Small intestine (tissue), 7 donors: ENCODE measurements at regions not wholly inside any gene's neighbourhood (a gene's known extent, or its start where the extent isn't known, plus 50 kb on each side); places are given as distances from the start of the nearest gene placed in this dataset.

Experiments
- DNase-seq, 2 donors: peaks; one replicate each; pipeline versions ENCODE4 v3.0.0 to v3.0.0-alpha.2; 2013
- FAIRE-seq: peaks from 2 replicates; lab custom pipeline; 2012; peaks lifted over from hg19 to GRCh38; lab: Jason Lieb, UNC
- H3K27ac ChIP-seq, 3 donors: one replicate each; pipeline ENCODE4 v1.5.1; 2013; ENCODE audit warnings: low read length in 2 of 3, mild to moderate bottlenecking in 2 of 3, control low read depth in 1 of 3, inconsistent platforms in 1 of 3, low read depth in 1 of 3, moderate library complexity in 1 of 3
- H3K27me3 ChIP-seq, 3 donors: one replicate each; pipeline ENCODE4 v1.6.1; 2013; ENCODE audit warnings: low read length in 3 of 3, inconsistent platforms in 1 of 3; ENCODE audit not compliant: control insufficient read depth in 3 of 3, insufficient read depth in 3 of 3
- H3K36me3 ChIP-seq, 3 donors: one replicate each; pipeline ENCODE4 v1.6.1; 2013; ENCODE audit warnings: low read length in 3 of 3, inconsistent platforms in 1 of 3, low read depth in 1 of 3, mild to moderate bottlenecking in 1 of 3, moderate library complexity in 1 of 3; ENCODE audit not compliant: control insufficient read depth in 3 of 3, insufficient read depth in 2 of 3
- H3K4me1 ChIP-seq, 3 donors: one replicate each; pipeline ENCODE4 v1.6.1; 2013; ENCODE audit warnings: low read length in 2 of 3, inconsistent platforms in 1 of 3, low read depth in 1 of 3, mild to moderate bottlenecking in 1 of 3, moderate library complexity in 1 of 3; ENCODE audit not compliant: control insufficient read depth in 3 of 3, insufficient read depth in 2 of 3
- H3K4me3 ChIP-seq, 3 donors: one replicate each; pipeline ENCODE4 v1.5.1; 2013; ENCODE audit warnings: low read length in 3 of 3, control low read depth in 1 of 3, inconsistent platforms in 1 of 3, low read depth in 1 of 3, mild to moderate bottlenecking in 1 of 3, moderate library complexity in 1 of 3
- H3K9me3 ChIP-seq, 2 donors: one replicate each; pipeline ENCODE4 v1.6.1; 2013; ENCODE audit warnings: low read depth in 1 of 2, low read length in 1 of 2; ENCODE audit not compliant: control insufficient read depth in 2 of 2, insufficient read depth in 1 of 2
- WGBS, 3 donors: extraction: QIAGEN DNeasy Blood & Tissue Kit; methylation state at CpG; one replicate each; pipeline ENCODE4 v1.1.7; 2013; 5-methylcytosine and 5-hydroxymethylcytosine counted together
- donor health status: healthy with polysubstance abuse.
- donor health status: control.
- donor health status: control.
- donor health status: Bipolar disorder and iron deficiency.
- donor health status: healthy.

DNA sequence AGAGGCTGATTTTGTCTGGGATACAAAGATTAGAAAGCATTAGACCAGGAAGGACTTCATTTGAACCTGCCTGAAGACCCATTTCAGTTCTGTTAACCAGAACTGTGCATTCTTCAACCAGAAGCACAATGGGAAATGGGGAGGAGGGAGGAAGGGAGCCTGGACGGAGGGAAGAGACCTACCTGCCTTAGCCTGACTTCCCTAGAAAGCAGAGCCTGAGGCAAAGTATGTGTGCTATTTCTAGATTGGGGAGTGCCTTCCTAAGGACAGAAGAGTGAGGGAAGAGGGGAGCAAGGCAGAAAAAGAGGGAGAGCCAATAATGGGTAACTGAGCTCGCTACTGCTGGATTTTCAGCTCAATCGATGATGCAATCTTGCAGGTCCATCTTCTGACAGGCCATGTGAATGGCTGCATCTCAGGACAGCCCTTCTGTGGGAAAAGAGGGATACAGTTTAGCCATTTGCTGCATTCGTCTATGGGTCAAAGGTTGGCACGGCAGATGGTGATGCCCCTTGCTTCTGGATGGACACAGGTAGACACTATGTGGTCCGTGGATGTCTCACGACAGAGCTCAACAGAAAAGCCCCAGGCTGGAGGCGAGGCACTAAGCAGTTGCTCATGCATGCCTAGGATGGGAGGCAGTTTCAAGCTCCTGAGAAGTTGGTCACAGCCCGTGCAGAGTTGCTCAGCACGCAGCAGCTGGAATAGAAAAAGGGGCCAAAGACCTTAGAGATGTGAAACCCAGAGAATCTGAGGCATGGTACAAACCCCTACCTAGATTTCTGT is 78.8 kb upstream of the UBL3 start:
- no peak for FAIRE-seq
- H3K27ac ChIP-seq, result no peak overlapping the region
- no peaks in the 10 kb centered on the region for H3K27me3 ChIP-seq
- no peak overlapping the region for H3K4me3 ChIP-seq
- H3K4me1 ChIP-seq, result peaks cover 0 to 14% (median 4%) of the 10 kb centered on the region in 3 donors
- H3K9me3 ChIP-seq, result no peaks in the 10 kb centered on the region
- 71 to 84% (median 81%) methylated on average over 10 of the region's 10 CpGs for WGBS, 3 donors
- DNase-seq, result no peak
- H3K36me3 ChIP-seq, result no peaks in the 10 kb centered on the region

DNA sequence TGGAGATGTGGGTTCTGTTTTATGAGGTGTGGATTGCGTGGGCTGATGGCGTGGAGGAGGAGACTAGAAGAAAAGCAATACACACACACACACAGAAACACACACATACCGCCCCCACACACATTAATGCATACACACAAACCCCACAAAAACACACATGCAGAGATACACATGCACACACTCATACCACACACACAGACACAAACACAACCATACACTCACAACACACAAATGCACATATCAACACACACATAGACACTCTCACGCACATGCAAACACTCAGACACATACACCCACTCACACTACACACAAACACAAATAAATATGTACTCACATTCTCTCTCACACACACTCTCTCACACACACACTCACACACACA is 75.7 kb upstream of the UBL3 start:
- H3K27me3 ChIP-seq, result no peaks in the 10 kb centered on the region
- H3K4me1 ChIP-seq, result peaks cover 4 to 31% (median 4%) of the 10 kb centered on the region in 3 donors
- WGBS, 3 donors, result 78 to 90% (median 85%) methylated on average over 4 of the region's 4 CpGs
- H3K9me3 ChIP-seq, result no peaks in the 10 kb centered on the region
- no peak overlapping the region for H3K27ac ChIP-seq
- no peaks in the 10 kb centered on the region for H3K36me3 ChIP-seq
- FAIRE-seq, result no peak
- no peak overlapping the region for H3K4me3 ChIP-seq
- no peak for DNase-seq

DNA sequence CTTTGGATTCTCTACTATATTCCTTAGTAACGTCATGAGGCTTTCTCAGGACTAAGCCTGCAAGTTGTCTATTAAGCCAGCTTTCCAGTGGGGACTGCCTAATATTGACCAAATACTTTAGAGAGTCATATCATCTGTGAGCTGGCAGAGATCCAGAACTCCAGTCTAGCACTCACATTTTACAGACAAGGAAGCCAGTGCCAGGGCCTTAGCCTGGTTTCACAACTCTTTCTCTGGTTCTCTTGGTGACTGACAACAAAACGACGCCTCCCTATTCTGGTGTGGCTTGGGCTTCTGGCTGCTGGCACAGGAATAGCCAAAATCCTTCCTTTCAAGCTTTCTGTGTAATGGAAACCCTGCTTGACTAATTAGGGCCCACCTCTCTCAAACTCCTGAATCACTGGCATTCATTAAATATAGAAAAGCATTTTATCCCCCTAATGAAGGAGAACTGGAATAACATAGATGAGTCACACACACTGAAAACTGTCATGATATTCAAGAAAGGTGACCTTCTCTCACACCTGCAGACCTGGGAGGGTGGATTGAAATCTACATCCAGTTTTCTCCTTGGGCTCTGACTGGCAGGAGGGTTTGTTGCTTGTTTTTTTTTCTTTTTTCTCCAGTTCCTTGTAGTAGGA is 75.2 kb upstream of the UBL3 start:
- H3K27ac ChIP-seq, result peak overlapping the region; percentile 41 to 85 (median 53)
- no peaks in the 10 kb centered on the region for H3K36me3 ChIP-seq
- peaks cover 4 to 31% (median 4%) of the 10 kb centered on the region in 3 donors for H3K4me1 ChIP-seq
- DNase-seq (peak; percentile 85 to 89), FAIRE-seq (no peak)
- H3K27me3 ChIP-seq, result no peaks in the 10 kb centered on the region
- no peaks in the 10 kb centered on the region for H3K9me3 ChIP-seq
- H3K4me3 ChIP-seq, result no peak overlapping the region
- 26 to 33% (median 26%) methylated on average over 3 of the region's 3 CpGs for WGBS, 3 donors

DNA sequence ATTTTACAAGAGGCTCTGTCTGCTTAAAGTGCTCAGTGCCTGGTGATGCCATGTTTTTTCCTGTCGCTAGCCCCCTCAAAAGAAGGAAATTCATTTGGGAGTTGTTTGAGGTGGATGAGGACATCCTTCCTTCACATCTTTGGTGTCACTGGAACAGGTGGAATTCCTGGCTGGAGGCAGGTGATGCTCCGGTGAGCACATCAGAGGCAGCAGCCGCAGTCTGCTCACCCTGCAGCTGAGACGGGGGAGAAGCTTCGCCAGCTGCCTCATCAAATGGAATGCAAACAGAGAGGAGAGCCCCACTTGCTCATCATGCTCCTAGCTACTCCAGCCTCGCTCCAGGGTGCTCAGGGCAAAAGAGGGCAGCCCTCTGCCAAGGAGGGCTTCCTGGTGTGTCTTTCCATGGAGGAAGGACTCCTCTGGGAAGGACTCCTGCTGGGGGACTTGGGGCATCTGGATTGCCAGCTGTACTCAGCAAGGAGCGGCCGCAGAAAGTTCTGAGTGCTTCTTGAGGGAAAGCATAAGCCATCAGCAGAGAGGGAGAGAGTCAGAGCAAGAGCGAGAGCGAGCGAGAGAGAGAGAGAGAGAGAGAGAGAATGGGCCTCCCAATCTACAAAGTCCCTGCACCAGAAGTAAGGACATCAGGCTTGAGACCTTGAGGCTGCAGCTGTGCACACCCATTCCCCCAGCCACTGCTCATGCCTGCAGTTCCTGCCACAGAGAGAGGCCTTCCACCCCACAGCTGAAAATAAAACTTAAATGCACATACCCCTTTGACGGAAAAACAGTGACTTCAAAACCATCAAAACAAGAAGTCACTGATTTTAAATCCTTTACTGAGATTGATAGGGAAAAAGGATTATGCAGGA is 74.3 kb upstream of the UBL3 start:
- FAIRE-seq (no peak), DNase-seq (no peak)
- Histone ChIP-seq H3K4me3 (no peak overlapping the region), H3K9me3 (no peaks in the 10 kb centered on the region), H3K36me3 (no peaks in the 10 kb centered on the region), H3K27me3 (no peaks in the 10 kb centered on the region), H3K4me1 (peaks cover 4 to 38% (median 6%) of the 10 kb centered on the region in 3 donors), H3K27ac (peak overlapping the region in 2 of 3 donors; percentile 71 to 85)
- 79 to 88% (median 88%) methylated on average over 12 of the region's 12 CpGs for WGBS, 3 donors

DNA sequence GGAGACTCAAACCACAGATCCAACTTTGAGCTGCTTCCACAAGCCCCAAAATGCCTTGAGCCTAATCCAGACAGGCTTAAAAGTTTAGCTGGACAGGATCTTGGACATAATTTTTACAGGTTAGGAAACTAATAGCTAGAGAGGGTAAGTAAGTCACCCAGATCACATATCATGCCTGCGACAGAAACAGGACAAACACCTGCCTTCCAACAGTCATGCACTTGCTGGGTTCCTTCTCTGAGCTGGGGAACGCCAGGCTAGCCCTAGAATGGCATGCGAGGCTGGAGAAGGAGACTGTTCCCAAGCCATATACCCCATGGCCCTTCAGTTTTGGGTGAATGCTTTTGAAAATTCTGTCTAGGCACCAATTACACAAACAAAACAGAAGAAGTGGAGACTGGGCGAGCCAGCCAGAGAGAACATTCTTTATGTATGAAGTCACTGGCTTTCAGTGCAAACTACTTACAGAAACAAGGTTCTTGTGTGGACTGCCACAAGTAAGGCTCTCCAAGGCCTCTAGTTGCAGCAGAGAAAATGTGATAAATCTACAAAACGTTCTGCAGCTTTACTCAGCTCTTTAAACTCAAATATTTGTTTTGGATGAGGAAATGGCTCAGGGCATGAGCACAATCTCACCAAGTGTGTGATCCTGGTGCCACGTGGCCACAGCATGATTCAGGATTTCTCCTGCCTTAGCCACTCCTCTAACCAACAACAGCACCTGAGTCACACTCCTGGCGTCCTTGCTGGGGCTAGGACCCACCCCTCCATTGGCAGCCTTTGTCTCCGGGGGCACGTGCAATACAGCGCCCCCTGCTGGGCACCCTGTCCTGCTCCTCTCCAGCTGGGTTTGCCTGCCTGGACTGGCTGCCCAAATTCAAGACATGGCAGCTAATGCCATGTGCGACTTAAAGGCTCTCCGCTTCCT is 73.4 kb upstream of the UBL3 start:
- no peaks in the 10 kb centered on the region for H3K36me3 ChIP-seq
- peak; percentile 93 for DNase-seq
- peak overlapping the region; percentile 70 to 85 (median 71) for H3K27ac ChIP-seq
- no peak for FAIRE-seq
- peaks cover 4 to 39% (median 6%) of the 10 kb centered on the region in 3 donors for H3K4me1 ChIP-seq
- no peak overlapping the region for H3K4me3 ChIP-seq
- WGBS, 3 donors, result 26 to 34% (median 31%) methylated on average over 12 of the region's 12 CpGs
- no peaks in the 10 kb centered on the region for H3K27me3 ChIP-seq
- no peaks in the 10 kb centered on the region for H3K9me3 ChIP-seq

DNA sequence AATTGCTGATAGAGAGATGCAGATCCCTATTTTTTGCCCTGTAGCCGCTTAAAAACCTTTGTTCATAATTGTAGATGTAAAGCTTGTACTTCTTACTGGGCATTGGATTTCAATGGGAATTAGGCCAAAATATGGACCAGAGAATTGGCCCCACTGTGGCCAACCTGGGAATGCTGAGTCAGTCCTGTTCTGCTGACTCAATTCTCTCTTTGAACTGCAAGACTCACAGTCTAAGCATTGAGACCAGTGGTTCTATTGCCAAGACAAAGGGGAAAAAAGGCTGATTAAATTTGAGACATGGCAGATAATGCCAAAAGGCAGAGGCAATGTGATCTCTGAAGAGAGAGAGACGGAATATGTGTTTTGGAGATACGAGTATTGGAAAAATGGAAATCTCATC is 72.5 kb upstream of the UBL3 start:
- no peak for FAIRE-seq
- WGBS, 3 donors, result 92 to 95% (median 94%) methylated on average over 3 of the region's 3 CpGs
- H3K27ac ChIP-seq, result peak overlapping the region in 1 of 3 donors; percentile 85
- no peak overlapping the region for H3K4me3 ChIP-seq
- peaks cover 4 to 39% (median 6%) of the 10 kb centered on the region in 3 donors for H3K4me1 ChIP-seq
- no peak for DNase-seq
- H3K36me3 ChIP-seq, result no peaks in the 10 kb centered on the region
- no peaks in the 10 kb centered on the region for H3K27me3 ChIP-seq
- H3K9me3 ChIP-seq, result no peaks in the 10 kb centered on the region

DNA sequence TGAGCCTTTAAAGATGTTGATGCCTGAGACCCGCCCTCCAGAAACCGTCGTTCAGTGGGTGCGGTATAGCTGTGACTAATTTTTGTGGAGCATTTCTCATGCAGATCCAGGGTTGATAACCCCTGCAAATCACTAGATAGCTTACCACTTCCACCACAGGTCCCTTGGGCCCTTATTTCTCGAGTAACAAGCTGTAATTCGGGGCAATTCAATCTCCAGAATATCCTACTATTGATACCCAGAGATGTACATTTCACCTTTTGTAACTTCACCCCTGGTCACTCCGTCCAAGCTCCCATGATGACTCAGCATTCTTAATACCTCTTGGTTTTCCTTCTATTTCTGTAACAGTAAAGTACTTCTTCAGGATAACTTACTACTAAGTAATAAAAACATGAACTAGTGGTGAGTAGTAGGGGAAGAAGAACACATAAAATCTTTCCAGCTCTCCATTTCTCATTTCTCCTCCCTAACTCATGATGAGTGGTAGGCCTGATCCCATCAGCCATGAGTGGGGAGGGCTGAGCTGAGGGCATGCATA is 71.9 kb upstream of the UBL3 start:
- Histone ChIP-seq H3K4me3 (no peak overlapping the region), H3K27ac (no peak overlapping the region), H3K36me3 (no peaks in the 10 kb centered on the region), H3K9me3 (no peaks in the 10 kb centered on the region), H3K27me3 (no peaks in the 10 kb centered on the region), H3K4me1 (peaks cover 4 to 39% (median 6%) of the 10 kb centered on the region in 3 donors)
- WGBS, 3 donors, result 58 to 79% (median 75%) methylated on average over 7 of the region's 7 CpGs
- no peak for FAIRE-seq
- DNase-seq, result no peak
